ENCODE measurements at regions not wholly inside any gene's neighbourhood (a gene's known extent, or its start where the extent isn't known, plus 50 kb on each side); places are given as distances from the start of the nearest gene placed in this dataset.
"Not testable (repeated sequence)": the region's sequence is repeated elsewhere in the genome, so short reads cannot be mapped to it uniquely, and the experiment has no call there.

- DNase-seq = no peak
These were observed 589.9 kb downstream of the MATN1 start for GRCh38 chr1:30133414-30134055.

GRCh38 chr1:30132602-30133286, 590.6 kb downstream of the MATN1 start:
- no peak for DNase-seq

- not testable (repeated sequence) for DNase-seq
These were observed 592.8 kb downstream of the MATN1 start for GRCh38 chr1:30130566-30130965.

- DNase-seq = no peak
These were observed 593.3 kb downstream of the MATN1 start for GRCh38 chr1:30130099-30130498.

GRCh38 chr1:30129421-30130055, 593.8 kb downstream of the MATN1 start:
- no peak for DNase-seq

GRCh38 chr1:30129001-30129408, 594.4 kb downstream of the MATN1 start:
- no peak for DNase-seq

GRCh38 chr1:30126848-30127247, 596.5 kb downstream of the MATN1 start:
- DNase-seq = no peak

- DNase-seq = no peak
These were observed 597.6 kb downstream of the MATN1 start for GRCh38 chr1:30125821-30126170.

GRCh38 chr1:30125021-30125820, 598.2 kb downstream of the MATN1 start:
- no peak for DNase-seq

GRCh38 chr1:30123896-30124295, 599.5 kb downstream of the MATN1 start:
- DNase-seq = no peak

- no peak for DNase-seq
These were observed 600.3 kb downstream of the MATN1 start for GRCh38 chr1:30123036-30123435.

GRCh38 chr1:30120245-30121000, 603.0 kb downstream of the MATN1 start:
- no peak for DNase-seq

GRCh38 chr1:30117685-30118084, 605.7 kb downstream of the MATN1 start:
- no peak for DNase-seq

- DNase-seq = peak; percentile 32
These were observed 612.0 kb downstream of the MATN1 start for GRCh38 chr1:30111431-30111830.

GRCh38 chr1:30110846-30111245, 612.5 kb downstream of the MATN1 start:
- no peak for DNase-seq

- peak; percentile 10 for DNase-seq
These were observed 613.5 kb downstream of the MATN1 start for GRCh38 chr1:30109853-30110252.

GRCh38 chr1:30108186-30108585, 615.2 kb downstream of the MATN1 start:
- DNase-seq = no peak

GRCh38 chr1:30106125-30106524, 617.3 kb downstream of the MATN1 start:
- peak; percentile 37 for DNase-seq

- DNase-seq = no peak
These were observed 618.8 kb downstream of the MATN1 start for GRCh38 chr1:30104551-30104950.

- DNase-seq = no peak
These were observed 619.5 kb downstream of the MATN1 start for GRCh38 chr1:30103708-30104411.

- no peak for DNase-seq
These were observed 620.8 kb downstream of the MATN1 start for GRCh38 chr1:30102605-30103004.
